ENCODE measurements at regions not wholly inside any gene's neighbourhood (a gene's known extent, or its start where the extent isn't known, plus 50 kb on each side); places are given as distances from the start of the nearest gene placed in this dataset.

GRCh38 chr11:134763030-134763388, 351.0 kb upstream of the B3GAT1 start:
- CTCF ChIA-PET, result no interaction called here
- no TSS peak for BruUV-seq (replicated peaks)
- in situ Hi-C loops (cut with HindIII; ENCODE audit: low pct_unique_long_range_greater_than_20kb, low sequenced_read_pairs), result no loop called here
- Histone ChIP-seq H3K4me3 (ENCODE audit: low read depth in 2 of 2, low read length in 2 of 2) (no peak overlapping the region), H3K27me3 (ENCODE audit: control insufficient read depth, insufficient read depth, low read length) (peaks cover 8% of the 10 kb centered on the region), H3K4me1 (ENCODE audit: control insufficient read depth, insufficient read depth, low read length) (no peaks in the 10 kb centered on the region), H3K36me3 (ENCODE audit: control insufficient read depth, insufficient read depth, low read length) (no peaks in the 10 kb centered on the region), H3K9me3 (ENCODE audit: control insufficient read depth, insufficient read depth, low read depth, low read length) (no peaks in the 10 kb centered on the region), H3K27ac (ENCODE audit: low read length) (no peak overlapping the region)
- no peak for DNase-seq (ENCODE audit: low read depth, low spot score)
- POLR2A ChIA-PET, result no interaction called here
- intact Hi-C loops (cut with micrococcal nuclease; ENCODE audit: unreplicated experiment), result no loop called here
- TF ChIP-seq REST (IDR thresholded peaks at IDR 0.05; ENCODE audit: insufficient read depth in 1 of 2, low read depth in 2 of 2, low read length in 1 of 2) (no peak), CTCF (IDR thresholded peaks at IDR 0.05) (no peak), SIN3A (IDR thresholded peaks at IDR 0.05; ENCODE audit: borderline replicate concordance, insufficient read depth, low read depth, low read length) (no peak), TCF7L2 (IDR thresholded peaks at IDR 0.05; ENCODE audit: low read depth, low read length) (no peak), POLR2AphosphoS5 (IDR thresholded peaks at IDR 0.05; ENCODE audit: low read depth, low read length) (no peak)
- no peak for ATAC-seq

GRCh38 chr11:134762248-134763029, 350.4 kb upstream of the B3GAT1 start:
- Histone ChIP-seq H3K4me3 (ENCODE audit: low read depth in 2 of 2, low read length in 2 of 2) (no peak overlapping the region), H3K27me3 (ENCODE audit: control insufficient read depth, insufficient read depth, low read length) (peaks cover 8% of the 10 kb centered on the region), H3K36me3 (ENCODE audit: control insufficient read depth, insufficient read depth, low read length) (no peaks in the 10 kb centered on the region), H3K27ac (ENCODE audit: low read length) (no peak overlapping the region), H3K9me3 (ENCODE audit: control insufficient read depth, insufficient read depth, low read depth, low read length) (no peaks in the 10 kb centered on the region), H3K4me1 (ENCODE audit: control insufficient read depth, insufficient read depth, low read length) (no peaks in the 10 kb centered on the region)
- intact Hi-C loops (cut with micrococcal nuclease; ENCODE audit: unreplicated experiment), result no loop called here
- no TSS peak for BruUV-seq (replicated peaks)
- ATAC-seq (peak; percentile 33; the same call in 1 of the 2 replicates), DNase-seq (ENCODE audit: low read depth, low spot score) (no peak)
- ChIA-PET CTCF (no interaction called here), POLR2A (no interaction called here)
- TF ChIP-seq SIN3A (IDR thresholded peaks at IDR 0.05; ENCODE audit: borderline replicate concordance, insufficient read depth, low read depth, low read length) (no peak), POLR2AphosphoS5 (IDR thresholded peaks at IDR 0.05; ENCODE audit: low read depth, low read length) (no peak), REST (IDR thresholded peaks at IDR 0.05; ENCODE audit: insufficient read depth in 1 of 2, low read depth in 2 of 2, low read length in 1 of 2) (no peak), TCF7L2 (IDR thresholded peaks at IDR 0.05; ENCODE audit: low read depth, low read length) (no peak), CTCF (IDR thresholded peaks at IDR 0.05) (no peak)
- in situ Hi-C loops (cut with HindIII; ENCODE audit: low pct_unique_long_range_greater_than_20kb, low sequenced_read_pairs), result no loop called here

All from Panc1 (cell line).